GM18498 (cell line): ENCODE measurements at regions not wholly inside any gene's neighbourhood (a gene's known extent, or its start where the extent isn't known, plus 50 kb on each side); places are given as distances from the start of the nearest gene placed in this dataset.

Source experiments
- ATAC-seq: cut with Tn5 transposase; IDR thresholded peaks from one replicate; pipeline ENCODE4 v1.9.1; 2021; ENCODE audit warnings: mild to moderate bottlenecking, moderate library complexity; ENCODE audit not compliant: unreplicated experiment

GRCh38 chr13:61485128-61485765, 69.6 kb upstream of the PCDH20 start:
- ATAC-seq: no peak

- ATAC-seq: no peak
Observed at GRCh38 chr13:61477619-61478018, 62.0 kb upstream of the PCDH20 start.

- ATAC-seq: no peak
Observed at GRCh38 chr13:61470786-61471185, 55.1 kb upstream of the PCDH20 start.

GRCh38 chr13:61466280-61466679, 50.6 kb upstream of the PCDH20 start:
- no peak for ATAC-seq
